IPS-18a (cell line): ENCODE measurements at regions not wholly inside any gene's neighbourhood (a gene's known extent, or its start where the extent isn't known, plus 50 kb on each side); places are given as distances from the start of the nearest gene placed in this dataset.
"Not testable (repeated sequence)": the region's sequence is repeated elsewhere in the genome, so short reads cannot be mapped to it uniquely, and the experiment has no call there.

Source experiments
- H3K27ac ChIP-seq: one replicate; pipeline ENCODE4 v1.5.1; 2013; ENCODE audit warnings: low read length
- H3K27me3 ChIP-seq: one replicate; pipeline ENCODE4 v1.6.1; 2013; ENCODE audit warnings: mild to moderate bottlenecking, low read length; ENCODE audit not compliant: control insufficient read depth, insufficient read depth
- H3K36me3 ChIP-seq: one replicate; pipeline ENCODE4 v1.6.1; 2013; ENCODE audit warnings: low read depth, low read length; ENCODE audit not compliant: control insufficient read depth
- H3K4me1 ChIP-seq: one replicate; pipeline ENCODE4 v1.6.1; 2013; ENCODE audit warnings: low read depth, low read length; ENCODE audit not compliant: control insufficient read depth
- H3K4me3 ChIP-seq: one replicate; pipeline ENCODE4 v1.5.1; 2013; ENCODE audit warnings: low read length
- H3K9ac ChIP-seq: one replicate; pipeline ENCODE4 v1.6.1; 2013; ENCODE audit warnings: mild to moderate bottlenecking, low read length, moderate library complexity
- H3K9me3 ChIP-seq: one replicate; pipeline ENCODE4 v1.6.1; 2013; ENCODE audit warnings: low read depth, low read length; ENCODE audit not compliant: control insufficient read depth

DNA sequence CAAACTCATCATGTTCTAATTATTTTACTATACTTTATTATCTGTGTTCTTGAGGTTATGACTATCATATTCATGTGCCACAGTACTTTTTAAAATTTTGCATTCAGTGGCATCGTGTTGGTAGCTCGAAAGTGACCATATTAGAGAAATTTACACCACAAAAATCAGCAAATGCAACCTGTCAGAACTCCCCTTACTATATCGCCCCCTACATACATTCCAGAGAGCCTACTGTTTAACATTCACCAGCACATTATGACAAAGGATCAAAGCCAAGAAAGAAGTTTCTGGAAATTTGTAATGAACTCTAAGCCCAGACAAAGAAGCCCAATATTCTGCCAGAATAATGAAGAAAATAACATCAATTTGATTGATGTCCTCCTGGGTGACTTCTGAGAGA lies 909.3 kb downstream of the LTN1 start:
- H3K27me3 ChIP-seq: no peaks in the 10 kb centered on the region
- no peaks in the 10 kb centered on the region for H3K9me3 ChIP-seq
- no peaks in the 10 kb centered on the region for H3K36me3 ChIP-seq
- no peak overlapping the region for H3K9ac ChIP-seq
- H3K4me1 ChIP-seq: no peaks in the 10 kb centered on the region
- H3K27ac ChIP-seq: no peak overlapping the region
- no peak overlapping the region for H3K4me3 ChIP-seq

- H3K9ac ChIP-seq: no peak overlapping the region
- no peak overlapping the region for H3K4me3 ChIP-seq
- H3K36me3 ChIP-seq: no peaks in the 10 kb centered on the region
- H3K27me3 ChIP-seq: no peaks in the 10 kb centered on the region
- no peak overlapping the region for H3K27ac ChIP-seq
- H3K4me1 ChIP-seq: no peaks in the 10 kb centered on the region
- no peaks in the 10 kb centered on the region for H3K9me3 ChIP-seq
Measured at GRCh38 chr21:28078126-28078525, 914.6 kb downstream of the LTN1 start.

GRCh38 chr21:28074676-28075075 lies 918.0 kb downstream of the LTN1 start:
- H3K9me3 ChIP-seq: no peaks in the 10 kb centered on the region
- peaks cover 2% of the 10 kb centered on the region for H3K4me1 ChIP-seq
- no peak overlapping the region for H3K27ac ChIP-seq
- no peak overlapping the region for H3K4me3 ChIP-seq
- no peaks in the 10 kb centered on the region for H3K27me3 ChIP-seq
- H3K36me3 ChIP-seq: no peaks in the 10 kb centered on the region
- H3K9ac ChIP-seq: no peak overlapping the region

GRCh38 chr21:28072601-28073000 lies 920.1 kb downstream of the LTN1 start:
- no peak overlapping the region for H3K9ac ChIP-seq

GRCh38 chr21:28069450-28069923 lies 923.2 kb downstream of the LTN1 start:
- Histone ChIP-seq H3K27ac (no peak overlapping the region), H3K4me3 (peak overlapping the region; percentile 21), H3K9me3 (no peaks in the 10 kb centered on the region), H3K9ac (no peak overlapping the region), H3K27me3 (no peaks in the 10 kb centered on the region), H3K36me3 (no peaks in the 10 kb centered on the region), H3K4me1 (peaks cover 18% of the 10 kb centered on the region)

More at GRCh38 chr21:28072601-28073000, 920.1 kb downstream of the LTN1 start:
- Histone ChIP-seq H3K27ac (no peak overlapping the region), H3K9me3 (no peaks in the 10 kb centered on the region), H3K36me3 (no peaks in the 10 kb centered on the region), H3K4me1 (peaks cover 18% of the 10 kb centered on the region), H3K27me3 (no peaks in the 10 kb centered on the region), H3K4me3 (no peak overlapping the region)

DNA sequence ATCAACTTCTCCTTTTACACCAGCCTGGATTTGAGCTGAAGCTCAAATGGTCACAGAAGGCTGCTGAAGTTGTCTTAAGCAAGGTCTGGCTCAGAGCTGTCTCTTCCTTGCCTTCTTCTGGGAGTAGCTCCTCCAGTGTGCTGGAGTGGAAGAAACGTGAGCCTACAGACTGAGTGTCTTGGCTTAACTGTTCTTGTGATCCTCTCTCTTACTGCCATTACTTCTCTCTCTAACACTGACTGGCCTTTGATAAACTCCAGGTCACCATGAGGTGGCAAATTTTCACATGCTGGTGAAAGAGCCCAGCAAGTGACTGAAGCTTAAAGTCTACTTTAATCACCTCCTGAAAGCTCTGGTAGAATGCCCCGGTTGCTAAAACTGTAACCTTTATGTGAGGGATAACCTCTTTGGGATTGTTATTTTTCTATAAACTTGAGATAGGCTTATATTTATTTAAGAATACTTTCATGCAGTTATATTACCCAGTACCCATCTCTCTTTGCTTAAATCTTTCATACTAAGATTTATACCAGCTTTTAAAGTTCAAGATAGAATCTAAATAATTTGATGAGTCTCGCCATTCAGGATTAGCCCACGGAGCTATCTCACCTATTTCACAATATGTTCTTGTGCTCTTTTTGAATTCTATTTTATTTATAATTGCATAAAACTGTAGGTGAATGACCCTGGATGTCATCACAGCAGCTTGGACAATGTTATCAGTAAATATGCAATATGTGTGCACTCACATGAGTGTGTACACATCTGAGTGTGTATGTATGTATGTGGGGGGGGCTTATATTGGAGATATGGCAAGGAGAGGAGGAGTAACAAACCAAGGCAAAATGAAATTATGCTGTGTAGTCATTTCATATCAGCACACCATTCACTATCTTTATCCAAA lies 924.0 kb downstream of the LTN1 start:
- Histone ChIP-seq H3K4me3 (peak overlapping the region; percentile 21), H3K36me3 (no peaks in the 10 kb centered on the region), H3K27me3 (no peaks in the 10 kb centered on the region), H3K9ac (peak overlapping the region; percentile 18), H3K27ac (no peak overlapping the region), H3K9me3 (no peaks in the 10 kb centered on the region), H3K4me1 (peaks cover 18% of the 10 kb centered on the region)

- no peak overlapping the region for H3K4me3 ChIP-seq
- H3K36me3 ChIP-seq: no peaks in the 10 kb centered on the region
- no peaks in the 10 kb centered on the region for H3K9me3 ChIP-seq
- H3K27me3 ChIP-seq: no peaks in the 10 kb centered on the region
- no peak overlapping the region for H3K27ac ChIP-seq
- no peak overlapping the region for H3K9ac ChIP-seq
- peaks cover 18% of the 10 kb centered on the region for H3K4me1 ChIP-seq
Measured at GRCh38 chr21:28066596-28067387, 925.9 kb downstream of the LTN1 start.

- Histone ChIP-seq H3K36me3 (no peaks in the 10 kb centered on the region), H3K9ac (no peak overlapping the region), H3K9me3 (no peaks in the 10 kb centered on the region), H3K4me1 (peaks cover 18% of the 10 kb centered on the region), H3K4me3 (no peak overlapping the region), H3K27me3 (no peaks in the 10 kb centered on the region), H3K27ac (no peak overlapping the region)
Measured at GRCh38 chr21:28066076-28066475, 926.6 kb downstream of the LTN1 start.

DNA sequence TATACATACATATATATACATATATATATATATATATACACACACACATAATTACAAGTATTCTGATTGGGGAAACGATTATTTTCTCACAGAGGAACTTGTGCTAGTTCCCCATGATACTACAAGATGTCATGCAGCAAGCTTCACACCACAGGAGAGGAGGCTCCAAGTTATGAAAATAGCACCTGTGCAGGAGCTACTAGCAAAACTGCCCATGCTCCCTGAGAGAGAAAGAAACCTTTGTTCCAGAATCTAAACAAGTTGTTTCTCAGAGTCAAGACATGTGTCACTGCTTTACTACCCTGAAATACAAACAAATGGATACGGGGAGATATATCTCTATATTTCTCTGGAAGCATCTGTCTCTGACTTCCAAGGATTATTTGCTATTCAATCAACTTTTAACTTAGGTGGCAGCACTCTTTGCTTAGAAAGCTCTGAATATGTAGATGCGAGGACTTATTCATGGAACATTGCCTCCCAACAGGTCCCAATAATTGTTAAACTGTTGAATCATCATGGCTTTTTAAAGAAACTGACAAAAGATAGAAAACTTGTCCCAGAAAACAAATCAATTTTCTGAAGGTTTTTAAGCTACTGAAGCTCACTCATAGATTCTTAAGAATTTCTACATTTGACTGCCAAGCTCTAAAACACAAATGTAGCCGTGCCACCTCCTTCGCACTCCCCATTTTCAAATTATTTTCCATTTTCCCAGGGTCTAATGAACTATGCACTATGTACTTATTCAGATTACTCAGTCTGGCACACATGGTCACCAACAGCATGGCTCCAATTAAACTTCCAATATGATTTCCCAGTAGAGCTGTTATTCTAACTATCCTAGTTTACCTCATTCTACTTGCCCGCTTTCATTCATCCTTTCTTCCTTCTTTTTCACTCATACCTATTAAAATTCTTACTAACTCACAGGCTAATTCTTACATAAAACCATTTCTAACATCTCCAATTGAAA lies 929.1 kb downstream of the LTN1 start:
- peaks cover 6% of the 10 kb centered on the region for H3K4me1 ChIP-seq
- H3K9me3 ChIP-seq: no peaks in the 10 kb centered on the region
- H3K27me3 ChIP-seq: no peaks in the 10 kb centered on the region
- no peaks in the 10 kb centered on the region for H3K36me3 ChIP-seq
- no peak overlapping the region for H3K27ac ChIP-seq
- no peak overlapping the region for H3K4me3 ChIP-seq
- no peak overlapping the region for H3K9ac ChIP-seq

DNA sequence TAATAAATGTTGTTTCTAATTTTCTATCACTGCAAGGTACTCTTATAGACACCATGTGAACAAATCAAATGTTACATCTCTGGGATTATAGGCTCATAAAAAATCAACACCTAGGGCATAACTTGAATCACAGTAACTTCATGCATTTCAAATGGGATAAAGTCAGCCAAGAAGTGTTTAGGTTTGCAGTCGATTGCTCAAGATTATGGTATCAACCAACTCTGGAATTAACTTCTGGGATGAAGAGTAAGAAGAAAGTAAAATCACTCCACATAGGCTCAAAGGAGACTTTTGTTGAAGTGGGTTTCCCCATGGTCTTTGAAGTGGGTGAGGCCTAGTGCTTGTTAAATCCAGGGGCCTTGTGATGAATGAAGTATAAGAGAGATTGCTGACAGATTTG lies 939.7 kb downstream of the LTN1 start:
- not testable (repeated sequence) for H3K36me3 ChIP-seq, H3K4me3 ChIP-seq, H3K4me1 ChIP-seq, H3K9ac ChIP-seq, H3K27me3 ChIP-seq, H3K9me3 ChIP-seq, H3K27ac ChIP-seq

DNA sequence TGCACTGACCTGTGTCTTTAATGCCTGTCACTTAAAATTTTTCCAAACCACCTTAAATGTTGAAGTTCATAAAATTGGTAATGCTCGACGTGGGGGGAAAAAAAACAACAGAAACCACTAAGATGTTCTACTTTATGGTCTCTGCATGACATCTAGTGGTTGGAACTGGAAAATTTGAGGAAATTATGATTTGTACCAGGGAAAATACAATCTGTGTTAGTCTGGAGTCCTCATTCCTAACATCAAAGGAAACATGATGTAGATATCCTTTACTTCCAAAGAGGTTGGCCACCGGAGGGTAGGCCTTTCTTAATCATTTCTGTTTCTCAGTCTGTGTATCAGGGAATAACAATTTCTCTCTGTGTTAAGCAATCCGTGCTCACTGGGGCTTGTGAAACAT lies 941.0 kb downstream of the LTN1 start:
- not testable (repeated sequence) for H3K27me3 ChIP-seq, H3K4me1 ChIP-seq, H3K36me3 ChIP-seq, H3K9ac ChIP-seq, H3K27ac ChIP-seq, H3K9me3 ChIP-seq, H3K4me3 ChIP-seq
